AG09309 (cell line): ENCODE measurements at regions not wholly inside any gene's neighbourhood (a gene's known extent, or its start where the extent isn't known, plus 50 kb on each side); places are given as distances from the start of the nearest gene placed in this dataset.

ENCODE experiments used
- DNase-seq: peaks from one replicate; pipeline ENCODE4 v3.0.0-alpha.2; 2010; ENCODE audit warnings: low read depth
- H3K4me3 ChIP-seq: 2 replicates; pipeline ENCODE4 v1.5.1; 2011; ENCODE audit warnings: mild to moderate bottlenecking, low read depth, low read length, moderate library complexity; ENCODE audit not compliant: control insufficient read depth
- TF ChIP-seq, protein P1 (sequence below): IDR thresholded peaks from 2 replicates; pipeline ENCODE4 v1.5.1; 2011; ENCODE audit warnings: mild to moderate bottlenecking, low read depth, low read length, inconsistent platforms; ENCODE audit not compliant: insufficient read depth, control insufficient read depth; ENCODE audit errors: missing control alignments

DNA sequence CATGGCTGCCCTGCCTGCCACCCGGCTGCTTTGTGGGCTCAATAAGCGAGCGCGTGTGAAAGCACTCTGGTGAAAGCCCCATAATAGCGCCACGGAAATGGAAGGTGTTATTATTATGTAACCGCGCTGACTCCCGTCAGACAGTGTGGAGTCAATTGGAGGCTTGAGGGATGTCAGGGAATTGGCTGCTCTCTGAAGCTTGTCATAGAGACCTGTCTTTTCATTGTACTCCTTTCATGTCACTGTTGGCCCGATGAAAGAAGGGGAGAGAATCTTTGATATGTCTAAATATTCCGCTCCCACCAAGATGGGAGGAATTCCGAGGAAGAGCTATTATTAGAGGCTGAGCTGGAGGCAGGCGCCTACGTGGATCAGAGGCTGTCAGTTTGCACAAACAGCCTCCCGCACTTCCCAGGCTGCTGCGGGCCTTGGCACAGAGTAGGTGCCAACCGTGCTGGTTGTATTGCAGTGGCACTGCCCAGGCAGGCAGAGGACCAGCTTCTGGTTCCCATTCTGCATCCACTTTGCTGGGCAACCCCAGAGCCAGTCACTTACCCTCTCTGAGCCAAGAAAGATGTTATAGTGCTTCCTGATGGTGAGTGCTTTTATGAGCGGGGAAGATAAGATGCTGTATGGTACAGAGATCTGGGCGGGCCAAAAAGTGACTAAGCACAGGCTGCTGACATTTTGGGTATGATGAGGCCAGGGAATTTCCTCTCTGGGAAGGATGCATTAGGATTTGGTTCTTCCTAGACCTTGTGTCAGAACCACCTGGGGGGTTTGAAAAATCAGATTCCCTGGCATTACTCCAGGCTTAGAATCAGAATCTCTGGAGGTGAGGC lies 151.4 kb downstream of the RPS24 start:
- no peak overlapping the region for H3K4me3 ChIP-seq
- DNase-seq, result no peak
- TF ChIP-seq, protein P1, sequence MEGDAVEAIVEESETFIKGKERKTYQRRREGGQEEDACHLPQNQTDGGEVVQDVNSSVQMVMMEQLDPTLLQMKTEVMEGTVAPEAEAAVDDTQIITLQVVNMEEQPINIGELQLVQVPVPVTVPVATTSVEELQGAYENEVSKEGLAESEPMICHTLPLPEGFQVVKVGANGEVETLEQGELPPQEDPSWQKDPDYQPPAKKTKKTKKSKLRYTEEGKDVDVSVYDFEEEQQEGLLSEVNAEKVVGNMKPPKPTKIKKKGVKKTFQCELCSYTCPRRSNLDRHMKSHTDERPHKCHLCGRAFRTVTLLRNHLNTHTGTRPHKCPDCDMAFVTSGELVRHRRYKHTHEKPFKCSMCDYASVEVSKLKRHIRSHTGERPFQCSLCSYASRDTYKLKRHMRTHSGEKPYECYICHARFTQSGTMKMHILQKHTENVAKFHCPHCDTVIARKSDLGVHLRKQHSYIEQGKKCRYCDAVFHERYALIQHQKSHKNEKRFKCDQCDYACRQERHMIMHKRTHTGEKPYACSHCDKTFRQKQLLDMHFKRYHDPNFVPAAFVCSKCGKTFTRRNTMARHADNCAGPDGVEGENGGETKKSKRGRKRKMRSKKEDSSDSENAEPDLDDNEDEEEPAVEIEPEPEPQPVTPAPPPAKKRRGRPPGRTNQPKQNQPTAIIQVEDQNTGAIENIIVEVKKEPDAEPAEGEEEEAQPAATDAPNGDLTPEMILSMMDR, result no peak

DNA sequence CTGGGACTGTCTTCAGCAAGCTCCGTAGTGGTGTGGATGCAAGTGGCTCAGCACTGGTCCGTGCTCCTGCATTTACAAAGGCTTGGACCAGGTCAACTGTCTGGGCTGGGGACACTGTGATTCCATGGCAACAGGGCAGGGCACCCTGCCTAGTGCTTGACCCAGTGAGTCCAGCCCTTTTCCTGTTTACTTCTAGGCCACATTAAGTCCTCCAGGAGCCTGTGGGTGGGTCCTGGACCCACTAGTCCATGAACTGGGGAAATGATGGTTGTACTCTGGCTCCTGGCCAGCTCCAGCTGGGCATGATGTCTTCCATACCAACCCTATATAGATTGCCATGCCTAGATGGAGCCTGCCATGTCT lies 152.0 kb downstream of the RPS24 start:
- TF ChIP-seq, protein P1, result no peak
- DNase-seq, result no peak
- H3K4me3 ChIP-seq, result no peak overlapping the region

DNA sequence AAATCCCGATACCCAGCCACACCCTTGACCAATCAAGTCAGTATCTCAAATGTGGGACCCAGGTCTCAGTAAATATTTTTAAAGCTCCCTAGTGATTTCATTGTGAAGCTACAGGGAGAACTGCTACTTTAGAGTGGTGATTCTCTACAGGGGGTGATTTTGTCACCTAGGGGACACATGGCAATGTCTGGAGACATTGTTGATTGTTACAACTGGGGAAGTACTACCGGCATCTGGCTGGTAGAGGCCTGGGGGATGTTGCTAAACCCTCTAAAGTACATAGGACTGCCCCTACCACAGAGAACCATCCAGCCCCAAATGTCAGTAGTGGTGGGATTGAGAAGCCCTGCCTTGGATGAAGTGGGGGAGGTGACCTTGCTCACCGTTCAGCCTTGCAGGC lies 152.9 kb downstream of the RPS24 start:
- H3K4me3 ChIP-seq, result no peak overlapping the region
- DNase-seq, result no peak
- TF ChIP-seq, protein P1, result no peak

DNA sequence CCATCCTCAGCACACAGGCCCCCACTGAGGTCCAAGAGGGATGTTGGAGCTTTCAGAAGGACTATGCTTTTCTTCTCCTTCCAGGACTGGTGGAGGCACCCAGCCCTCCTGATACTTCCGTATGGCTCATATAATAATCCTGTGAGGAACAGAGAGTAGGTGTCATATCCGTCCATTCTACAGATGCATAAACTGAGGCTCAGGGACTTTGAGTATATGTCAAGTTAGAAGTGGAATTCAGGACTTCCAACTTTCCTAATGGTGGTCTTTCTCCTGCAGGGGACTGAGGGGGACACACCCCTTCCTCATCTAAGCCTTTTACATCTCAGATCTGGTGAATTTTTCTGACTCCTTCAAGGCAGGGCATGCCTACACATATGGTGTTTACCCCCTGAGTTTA lies 153.7 kb downstream of the RPS24 start:
- no peak for DNase-seq
- TF ChIP-seq, protein P1, result no peak
- H3K4me3 ChIP-seq, result no peak overlapping the region

DNA sequence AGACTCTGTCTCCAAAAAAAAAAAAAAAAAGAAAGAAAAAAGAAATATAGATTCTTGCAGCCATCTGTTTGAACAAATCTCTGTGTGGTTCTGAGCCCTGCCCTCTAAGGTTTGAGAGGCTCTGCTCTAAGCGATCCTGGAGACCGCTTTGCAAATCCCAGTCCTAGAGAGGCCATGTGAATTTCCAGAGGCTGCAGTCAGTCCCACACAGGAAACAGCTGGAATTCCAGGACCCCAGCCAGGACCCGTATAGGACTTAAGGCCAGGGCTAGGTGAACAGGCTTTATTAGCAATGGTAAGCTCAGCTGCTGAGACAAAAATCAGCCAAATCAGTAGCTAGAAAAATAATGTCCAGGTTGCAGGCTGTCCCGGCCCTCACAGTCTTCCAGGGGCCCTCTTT lies 154.8 kb downstream of the RPS24 start:
- H3K4me3 ChIP-seq, result no peak overlapping the region
- TF ChIP-seq, protein P1, result no peak
- DNase-seq, result no peak

DNA sequence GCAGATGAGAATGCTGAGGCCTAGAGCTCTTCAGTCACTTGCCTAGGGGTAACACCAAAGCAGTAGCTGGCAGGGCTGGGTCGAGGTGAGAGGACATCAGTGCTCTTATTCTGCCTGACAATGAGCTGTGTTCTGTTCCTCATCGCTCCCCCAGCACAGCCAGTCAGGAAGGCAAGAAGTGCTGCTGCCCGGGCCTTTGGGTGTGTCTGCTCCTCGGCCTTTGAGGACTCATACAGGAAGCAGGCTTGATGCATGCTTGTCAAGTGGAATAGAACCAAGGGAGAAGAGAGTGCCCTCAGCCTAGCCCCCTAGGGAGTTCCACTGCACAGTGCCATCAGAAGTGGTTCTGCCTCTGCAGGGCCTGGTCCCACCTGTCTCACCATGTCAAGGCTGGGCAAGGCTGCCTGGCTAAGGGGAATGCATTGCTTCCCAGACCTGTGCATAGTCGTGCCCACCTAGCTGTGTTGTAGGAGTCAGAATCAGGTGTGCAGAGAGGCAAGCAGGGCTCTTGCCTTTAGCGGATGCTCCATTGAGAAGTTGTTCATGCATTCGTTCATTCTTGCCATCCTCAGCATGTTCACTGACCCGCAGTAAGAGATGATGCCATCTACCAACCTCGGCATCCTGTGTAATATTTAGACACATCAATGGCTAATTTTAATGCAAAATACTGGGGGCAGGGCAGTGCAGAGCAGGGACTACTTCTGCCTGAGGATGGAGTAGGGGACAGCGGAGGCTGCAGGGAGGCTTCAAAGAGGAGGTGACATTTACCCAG lies 156.6 kb downstream of the RPS24 start:
- no peak for DNase-seq
- TF ChIP-seq, protein P1, result no peak
- no peak overlapping the region for H3K4me3 ChIP-seq
